Nephron progenitor cell (in vitro differentiated cells): ENCODE measurements at regions not wholly inside any gene's neighbourhood (a gene's known extent, or its start where the extent isn't known, plus 50 kb on each side); places are given as distances from the start of the nearest gene placed in this dataset.

Experiments used
- DNase-seq: peaks from one replicate; pipeline ENCODE4 v3.0.0; 2021
- H3K27ac Mint-ChIP-seq: 2 replicates; pipeline ENCODE4 v1.8.0; 2021; ENCODE audit warnings: mild to moderate bottlenecking, moderate library complexity, mixed read lengths
- H3K27me3 Mint-ChIP-seq: 2 replicates; pipeline ENCODE4 v1.8.0; 2021; ENCODE audit warnings: mild to moderate bottlenecking, low read depth, mixed read lengths; ENCODE audit not compliant: poor library complexity
- H3K36me3 Mint-ChIP-seq: 2 replicates; pipeline ENCODE4 v1.8.0; 2021; ENCODE audit warnings: low read depth, mixed read lengths
- H3K4me1 Mint-ChIP-seq: 2 replicates; pipeline ENCODE4 v1.8.0; 2021; ENCODE audit warnings: mixed read lengths
- H3K4me3 Mint-ChIP-seq: 2 replicates; pipeline ENCODE4 v1.8.0; 2021; ENCODE audit warnings: mild to moderate bottlenecking, moderate library complexity, mixed read lengths
- H3K9me3 Mint-ChIP-seq: 2 replicates; pipeline ENCODE4 v1.8.0; 2021; ENCODE audit warnings: mild to moderate bottlenecking, moderate library complexity, mixed read lengths
- TF ChIP-seq, protein P1 (sequence below): fragments of 200-600 bp; sonication (generic); IDR thresholded peaks from 2 replicates; pipeline ENCODE4 v1.5.0; 2021; ENCODE audit warnings: antibody characterized with exemption

DNA sequence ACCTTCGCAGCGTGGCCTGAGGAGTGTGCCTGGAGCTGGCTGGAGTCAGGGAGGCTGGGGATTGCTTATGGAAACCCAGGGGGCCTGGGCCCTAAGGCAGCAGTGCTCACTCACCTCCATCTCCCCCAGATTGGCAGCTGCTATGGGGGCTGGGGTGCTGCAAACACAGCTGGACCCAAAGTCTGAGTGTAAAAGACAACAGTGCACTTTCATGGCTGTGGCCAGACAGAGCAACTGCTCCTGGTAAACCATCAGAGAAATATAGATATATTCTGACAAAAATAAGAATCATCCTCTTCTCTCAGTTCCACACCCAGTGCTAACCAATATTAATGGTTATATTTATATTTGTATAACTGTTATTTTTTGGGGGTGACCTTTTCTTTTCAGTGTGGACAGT is 123.9 kb downstream of the TENT4A start:
- DNase-seq = no peak
- Mint-ChIP-seq H3K36me3 (peaks cover 4% of the 10 kb centered on the region), H3K4me1 (peaks cover 37% of the 10 kb centered on the region), H3K4me3 (no peak overlapping the region), H3K27me3 (peaks cover 8% of the 10 kb centered on the region), H3K9me3 (peaks cover 35% of the 10 kb centered on the region), H3K27ac (no peak overlapping the region)
- TF ChIP-seq, protein P1, sequence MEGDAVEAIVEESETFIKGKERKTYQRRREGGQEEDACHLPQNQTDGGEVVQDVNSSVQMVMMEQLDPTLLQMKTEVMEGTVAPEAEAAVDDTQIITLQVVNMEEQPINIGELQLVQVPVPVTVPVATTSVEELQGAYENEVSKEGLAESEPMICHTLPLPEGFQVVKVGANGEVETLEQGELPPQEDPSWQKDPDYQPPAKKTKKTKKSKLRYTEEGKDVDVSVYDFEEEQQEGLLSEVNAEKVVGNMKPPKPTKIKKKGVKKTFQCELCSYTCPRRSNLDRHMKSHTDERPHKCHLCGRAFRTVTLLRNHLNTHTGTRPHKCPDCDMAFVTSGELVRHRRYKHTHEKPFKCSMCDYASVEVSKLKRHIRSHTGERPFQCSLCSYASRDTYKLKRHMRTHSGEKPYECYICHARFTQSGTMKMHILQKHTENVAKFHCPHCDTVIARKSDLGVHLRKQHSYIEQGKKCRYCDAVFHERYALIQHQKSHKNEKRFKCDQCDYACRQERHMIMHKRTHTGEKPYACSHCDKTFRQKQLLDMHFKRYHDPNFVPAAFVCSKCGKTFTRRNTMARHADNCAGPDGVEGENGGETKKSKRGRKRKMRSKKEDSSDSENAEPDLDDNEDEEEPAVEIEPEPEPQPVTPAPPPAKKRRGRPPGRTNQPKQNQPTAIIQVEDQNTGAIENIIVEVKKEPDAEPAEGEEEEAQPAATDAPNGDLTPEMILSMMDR = no peak

DNA sequence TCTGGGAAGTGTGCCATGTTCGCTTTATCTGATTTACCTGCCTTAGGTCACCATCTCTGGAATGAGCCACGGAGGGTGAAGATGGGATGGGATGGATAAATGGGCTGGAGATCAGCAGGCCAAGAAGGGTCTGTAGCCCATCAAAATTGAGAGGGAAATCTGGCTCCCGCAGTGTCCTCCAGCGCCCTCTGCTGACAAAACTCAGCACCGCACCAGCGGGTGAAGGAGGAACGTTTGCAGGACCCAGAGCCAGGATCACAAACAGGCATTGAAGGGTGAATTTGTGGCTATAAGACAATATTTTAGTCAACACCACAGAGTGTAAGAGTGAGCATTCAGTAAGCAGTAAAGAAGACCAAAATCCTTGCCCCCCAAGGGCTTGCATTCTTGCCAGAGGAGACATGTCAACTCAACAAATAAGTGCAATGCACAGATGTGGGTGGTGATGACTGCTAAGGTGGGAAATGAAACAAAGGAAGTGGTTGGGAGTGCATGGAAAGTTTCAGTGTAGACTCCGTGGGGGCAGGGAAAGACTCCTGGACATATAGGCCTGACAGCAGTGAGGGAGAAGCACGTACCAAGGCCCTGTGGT is 124.4 kb downstream of the TENT4A start:
- Mint-ChIP-seq H3K36me3 (peaks cover 4% of the 10 kb centered on the region), H3K4me1 (peaks cover 38% of the 10 kb centered on the region), H3K27me3 (peaks cover 5% of the 10 kb centered on the region), H3K9me3 (peaks cover 36% of the 10 kb centered on the region), H3K4me3 (no peak overlapping the region), H3K27ac (no peak overlapping the region)
- peak; percentile 23 for DNase-seq
- TF ChIP-seq, protein P1 = peak; percentile 22

DNA sequence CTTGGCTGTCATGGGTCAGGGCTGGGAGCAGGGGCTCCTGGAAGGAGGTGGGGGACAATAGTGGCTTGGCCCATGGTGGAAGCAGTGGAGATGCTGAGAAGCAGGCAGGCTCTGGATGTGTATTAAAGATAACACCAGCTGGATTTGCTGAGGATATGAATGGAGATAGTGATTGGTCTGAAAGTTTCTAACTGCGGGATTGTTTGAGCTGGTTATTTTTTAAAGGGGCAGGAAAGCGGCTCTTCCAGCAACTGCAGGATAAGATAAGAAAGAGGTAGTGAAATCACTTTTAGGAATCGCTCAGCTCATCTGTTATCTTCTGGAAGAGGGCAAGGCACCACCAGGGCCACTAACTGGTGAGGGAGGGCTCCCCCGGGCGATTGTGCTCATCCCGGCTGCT is 125.5 kb downstream of the TENT4A start:
- peaks cover 4% of the 10 kb centered on the region for H3K36me3 Mint-ChIP-seq
- H3K9me3 Mint-ChIP-seq = peaks cover 46% of the 10 kb centered on the region
- H3K4me1 Mint-ChIP-seq = peaks cover 38% of the 10 kb centered on the region
- peaks cover 7% of the 10 kb centered on the region for H3K27me3 Mint-ChIP-seq
- DNase-seq = no peak
- H3K27ac Mint-ChIP-seq = no peak overlapping the region
- no peak overlapping the region for H3K4me3 Mint-ChIP-seq
- TF ChIP-seq, protein P1 = no peak

DNA sequence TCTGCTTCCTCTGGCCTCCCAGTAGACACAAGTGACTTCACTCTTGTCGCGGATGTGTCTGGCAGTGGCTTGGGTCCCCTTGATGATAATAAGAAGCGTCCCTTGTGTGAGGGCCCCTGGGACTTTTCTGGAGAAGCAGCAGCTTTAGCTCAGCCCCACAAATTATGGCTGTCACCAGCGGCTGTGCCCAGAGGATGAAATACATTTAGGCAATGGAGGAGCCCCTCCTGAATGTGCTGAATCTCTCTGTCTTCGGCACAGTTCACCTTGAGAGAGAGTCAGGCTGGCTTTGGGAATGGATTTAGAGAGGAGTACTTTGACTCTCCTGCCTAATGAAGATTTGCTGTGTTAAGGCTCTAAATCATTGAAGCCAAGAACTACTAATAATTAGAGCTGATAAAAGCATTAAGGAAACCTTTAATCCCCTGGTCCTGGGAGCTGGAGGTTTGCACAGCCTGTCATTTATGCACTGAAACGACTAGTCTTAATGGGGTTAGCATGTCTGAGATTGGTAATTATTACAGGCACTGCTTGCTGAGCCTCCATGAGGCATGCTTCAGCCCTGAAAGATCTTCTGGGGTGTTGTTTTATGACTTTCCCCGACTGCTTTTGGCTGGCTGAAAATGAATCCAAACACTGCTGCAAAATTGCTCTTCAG is 127.0 kb downstream of the TENT4A start:
- Mint-ChIP-seq H3K4me3 (no peak overlapping the region), H3K4me1 (peaks cover 38% of the 10 kb centered on the region), H3K9me3 (peaks cover 47% of the 10 kb centered on the region), H3K27me3 (peaks cover 2% of the 10 kb centered on the region), H3K36me3 (no peaks in the 10 kb centered on the region), H3K27ac (peak overlapping the region; percentile 55)
- no peak for DNase-seq
- TF ChIP-seq, protein P1 = no peak

DNA sequence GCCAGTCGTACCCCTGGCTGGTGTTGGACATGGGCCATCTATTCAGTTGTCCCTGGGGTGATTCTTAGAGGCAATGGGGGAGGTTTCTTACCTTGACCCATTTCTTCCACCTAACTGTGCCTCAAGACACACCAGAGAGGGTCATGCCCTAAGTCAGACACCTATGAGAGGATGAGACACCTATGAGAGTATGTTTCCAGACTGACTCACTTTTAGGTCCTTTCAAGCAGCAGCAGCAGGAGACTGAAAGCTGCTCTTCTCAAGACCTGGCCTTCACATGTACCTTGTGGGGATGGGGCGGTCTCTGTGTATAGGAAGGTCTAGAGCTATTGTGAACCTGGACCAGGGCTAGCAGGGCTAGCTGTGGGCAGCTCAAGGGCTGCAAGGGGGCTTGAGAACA is 130.1 kb downstream of the TENT4A start:
- TF ChIP-seq, protein P1 = no peak
- Mint-ChIP-seq H3K4me3 (no peak overlapping the region), H3K27ac (no peak overlapping the region), H3K27me3 (peaks cover 7% of the 10 kb centered on the region), H3K36me3 (peaks cover 16% of the 10 kb centered on the region), H3K9me3 (peaks cover 41% of the 10 kb centered on the region), H3K4me1 (peaks cover 37% of the 10 kb centered on the region)
- no peak for DNase-seq

DNA sequence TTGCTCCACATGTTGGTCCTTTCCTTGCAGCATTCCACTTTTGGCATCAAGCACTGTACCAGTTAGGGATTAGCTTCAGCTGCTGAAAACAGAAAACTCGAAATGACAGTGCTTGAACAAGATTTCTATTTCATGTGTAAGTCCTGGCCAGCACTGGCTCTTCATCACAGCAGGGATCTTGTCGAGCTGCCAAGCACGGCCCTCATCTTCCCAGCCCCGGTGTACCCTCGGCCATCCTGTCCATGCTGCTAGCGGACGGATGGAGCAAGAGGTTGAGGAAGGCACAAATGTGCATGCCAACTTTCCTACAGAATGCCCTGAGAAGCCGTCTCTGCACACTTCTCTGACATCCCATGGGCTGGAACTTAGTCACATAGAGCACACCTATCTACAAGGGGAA is 130.6 kb downstream of the TENT4A start:
- Mint-ChIP-seq H3K4me3 (no peak overlapping the region), H3K36me3 (peaks cover 20% of the 10 kb centered on the region), H3K4me1 (peaks cover 33% of the 10 kb centered on the region), H3K27ac (no peak overlapping the region), H3K9me3 (peaks cover 41% of the 10 kb centered on the region), H3K27me3 (peaks cover 9% of the 10 kb centered on the region)
- TF ChIP-seq, protein P1 = no peak
- DNase-seq = no peak
